Retinal pigment epithelial cell (primary cell): ENCODE measurements at regions not wholly inside any gene's neighbourhood (a gene's known extent, or its start where the extent isn't known, plus 50 kb on each side); places are given as distances from the start of the nearest gene placed in this dataset.

ENCODE experiments used
- DNase-seq: peaks from one replicate; pipeline ENCODE4 v3.0.0-alpha.2; 2010; ENCODE audit warnings: low read depth
- H3K4me3 ChIP-seq: 2 replicates; pipeline ENCODE4 v1.5.1; 2011; ENCODE audit warnings: mild to moderate bottlenecking, low read length, control low read depth, moderate library complexity
- TF ChIP-seq, protein P1 (sequence below): conservative IDR thresholded peaks from 2 replicates; pipeline ENCODE4 v1.5.1; 2011; ENCODE audit warnings: low read depth, low read length, control low read depth, inconsistent platforms

DNA sequence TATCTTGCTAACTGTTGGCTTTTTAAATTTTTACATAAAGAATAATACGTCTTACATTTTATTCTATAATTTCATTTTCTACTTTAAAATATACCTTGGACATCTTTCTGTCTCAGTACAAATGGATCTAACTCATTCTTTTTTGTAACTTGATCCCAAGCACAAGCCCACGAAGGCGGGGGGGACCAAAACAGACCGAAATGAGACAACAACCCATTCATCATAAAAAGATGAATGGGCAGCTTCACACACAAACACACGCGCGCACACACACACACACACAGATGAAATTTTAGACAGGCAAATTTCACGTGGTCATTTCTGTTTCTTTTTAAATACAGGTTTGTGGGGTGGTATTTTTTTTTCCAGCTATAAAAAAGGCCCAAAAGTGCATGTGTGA is 271.3 kb upstream of the TOPAZ1 start:
- H3K4me3 ChIP-seq = no peak overlapping the region
- TF ChIP-seq, protein P1, sequence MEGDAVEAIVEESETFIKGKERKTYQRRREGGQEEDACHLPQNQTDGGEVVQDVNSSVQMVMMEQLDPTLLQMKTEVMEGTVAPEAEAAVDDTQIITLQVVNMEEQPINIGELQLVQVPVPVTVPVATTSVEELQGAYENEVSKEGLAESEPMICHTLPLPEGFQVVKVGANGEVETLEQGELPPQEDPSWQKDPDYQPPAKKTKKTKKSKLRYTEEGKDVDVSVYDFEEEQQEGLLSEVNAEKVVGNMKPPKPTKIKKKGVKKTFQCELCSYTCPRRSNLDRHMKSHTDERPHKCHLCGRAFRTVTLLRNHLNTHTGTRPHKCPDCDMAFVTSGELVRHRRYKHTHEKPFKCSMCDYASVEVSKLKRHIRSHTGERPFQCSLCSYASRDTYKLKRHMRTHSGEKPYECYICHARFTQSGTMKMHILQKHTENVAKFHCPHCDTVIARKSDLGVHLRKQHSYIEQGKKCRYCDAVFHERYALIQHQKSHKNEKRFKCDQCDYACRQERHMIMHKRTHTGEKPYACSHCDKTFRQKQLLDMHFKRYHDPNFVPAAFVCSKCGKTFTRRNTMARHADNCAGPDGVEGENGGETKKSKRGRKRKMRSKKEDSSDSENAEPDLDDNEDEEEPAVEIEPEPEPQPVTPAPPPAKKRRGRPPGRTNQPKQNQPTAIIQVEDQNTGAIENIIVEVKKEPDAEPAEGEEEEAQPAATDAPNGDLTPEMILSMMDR = no peak
- DNase-seq = no peak

DNA sequence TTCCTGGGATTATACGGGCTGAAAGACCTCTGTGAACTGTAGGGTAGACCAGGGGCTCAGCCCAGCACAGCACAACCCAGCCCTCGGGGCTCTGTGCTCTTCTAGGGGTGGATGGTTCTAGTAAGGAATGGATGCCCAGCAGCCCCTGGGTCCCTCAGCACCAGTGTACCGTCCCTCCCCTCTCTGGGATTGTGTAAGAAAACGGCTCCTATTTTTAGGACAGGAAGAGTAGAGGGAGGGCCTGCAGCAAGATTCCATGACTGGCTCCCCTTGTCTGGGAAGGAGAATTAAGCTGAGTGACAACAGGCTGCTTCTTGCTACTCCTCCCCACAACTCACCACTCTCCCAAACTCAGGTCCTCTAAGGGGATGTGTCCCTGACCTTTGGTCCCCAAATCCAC is 270.8 kb upstream of the TOPAZ1 start:
- no peak for DNase-seq
- TF ChIP-seq, protein P1 = no peak
- H3K4me3 ChIP-seq = no peak overlapping the region

DNA sequence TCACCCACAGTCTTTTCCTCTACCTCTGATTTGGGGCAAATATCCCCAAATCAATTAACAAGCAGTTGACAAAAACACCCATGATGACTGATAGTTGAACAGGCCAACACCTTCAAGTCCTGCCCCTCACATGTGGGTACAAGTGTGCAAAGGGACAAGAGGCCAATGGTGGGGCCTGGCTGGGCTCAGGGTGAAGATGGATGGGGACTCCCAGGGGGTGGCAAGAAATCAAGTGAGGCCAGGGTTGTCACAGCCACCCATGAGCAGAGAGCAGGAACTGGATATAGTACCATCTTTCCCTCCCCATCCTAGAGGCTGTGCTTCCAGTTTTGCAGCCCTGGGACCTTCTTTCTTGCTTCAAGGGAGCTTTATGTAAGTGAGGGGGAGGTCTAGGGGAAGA is 270.2 kb upstream of the TOPAZ1 start:
- H3K4me3 ChIP-seq = no peak overlapping the region
- no peak for DNase-seq
- TF ChIP-seq, protein P1 = no peak

DNA sequence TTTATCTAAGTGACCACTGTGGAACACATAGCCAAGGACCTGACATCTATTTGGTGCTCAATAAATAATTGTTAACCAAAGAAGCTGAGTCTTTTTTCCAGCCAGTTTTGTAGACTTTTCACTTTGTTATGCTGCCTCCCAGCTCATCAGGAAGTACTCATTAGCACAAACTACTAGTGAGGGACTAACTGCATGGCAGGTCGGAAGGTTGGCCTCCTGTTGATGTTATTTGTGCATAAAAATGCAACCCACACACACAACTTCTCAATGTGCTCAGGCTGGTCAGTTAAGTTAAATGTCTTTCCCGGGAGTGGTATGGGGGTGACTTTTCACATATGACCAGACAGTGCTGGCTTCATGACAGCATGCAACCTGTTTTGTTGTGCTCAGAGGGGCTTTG is 263.0 kb upstream of the TOPAZ1 start:
- no peak overlapping the region for H3K4me3 ChIP-seq
- DNase-seq = no peak
- TF ChIP-seq, protein P1 = no peak

DNA sequence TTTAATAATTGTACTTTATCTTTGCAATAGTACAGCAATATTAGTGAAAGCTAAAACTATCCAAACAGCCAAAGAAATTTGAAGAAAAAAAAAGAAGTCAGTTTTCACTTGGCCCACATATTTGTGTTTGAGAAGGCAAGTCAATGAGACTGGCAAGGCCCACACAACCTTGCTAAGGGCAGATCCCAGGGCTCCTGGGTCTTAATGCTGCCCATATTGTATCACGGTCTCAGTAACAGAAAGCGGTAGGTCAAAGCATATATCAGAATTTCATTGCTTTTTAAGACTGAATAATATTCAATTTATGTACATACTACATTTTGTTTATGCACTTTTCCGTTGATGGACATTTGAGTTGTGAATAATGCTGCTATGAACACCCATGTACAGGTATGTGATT is 262.0 kb upstream of the TOPAZ1 start:
- no peak overlapping the region for H3K4me3 ChIP-seq
- TF ChIP-seq, protein P1 = no peak
- no peak for DNase-seq

DNA sequence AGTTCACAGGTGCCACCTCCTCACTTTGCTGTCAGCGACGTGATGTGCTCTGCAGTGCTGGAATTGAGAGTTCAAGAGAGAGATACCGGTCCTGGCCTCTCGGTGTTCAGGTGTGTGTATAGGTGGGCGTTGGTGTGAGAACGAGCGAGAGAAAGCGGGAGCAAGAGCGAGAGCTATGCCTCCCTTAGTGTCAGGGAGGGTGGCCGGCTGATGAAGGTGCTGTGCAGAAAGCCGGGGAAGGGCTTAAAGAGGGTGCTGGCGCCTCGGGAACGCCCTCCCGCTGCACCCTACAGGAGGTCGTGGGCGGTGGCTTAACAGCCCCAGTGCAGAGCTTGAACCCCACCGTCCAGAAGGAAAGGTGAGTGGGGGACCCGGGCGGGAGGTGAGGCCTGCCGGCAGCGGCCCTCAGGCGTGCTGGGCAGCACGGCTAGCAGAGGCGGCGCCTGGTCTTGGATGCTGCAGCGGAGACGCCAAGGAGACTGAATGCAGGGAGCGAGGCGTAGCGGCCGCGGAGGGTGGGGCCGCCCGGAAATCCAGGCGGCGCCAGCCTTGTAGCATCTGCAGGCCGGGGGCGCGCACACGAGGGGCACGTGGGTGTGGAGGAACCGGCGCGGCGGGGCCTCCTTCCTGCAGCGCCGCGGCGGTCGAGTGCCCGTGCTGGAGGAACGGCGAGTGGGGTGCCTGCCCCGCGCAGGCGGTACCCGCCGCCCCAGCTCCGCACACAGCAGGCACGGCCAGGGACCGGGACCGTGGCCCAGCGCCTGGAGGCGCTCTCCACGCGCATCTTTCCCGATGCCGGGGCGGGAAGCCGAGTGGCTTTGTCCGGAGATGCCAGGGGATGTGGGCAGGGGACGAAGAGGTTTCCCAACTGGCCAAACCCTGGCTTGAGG is 246.8 kb upstream of the TOPAZ1 start:
- H3K4me3 ChIP-seq = peak overlapping the region; percentile 31
- TF ChIP-seq, protein P1 = no peak
- DNase-seq = no peak
